Thymus (tissue), 11 donors: ENCODE measurements at regions not wholly inside any gene's neighbourhood (a gene's known extent, or its start where the extent isn't known, plus 50 kb on each side); places are given as distances from the start of the nearest gene placed in this dataset.

Experiments used
- DNase-seq, 9 donors: peaks; one replicate each; pipeline ENCODE4 v3.0.0-alpha.2; 2013; ENCODE audit warnings: low spot score in 9 of 9, low read depth in 6 of 9, missing footprints in 1 of 9
- H3K27ac ChIP-seq, 2 donors: one replicate each; pipeline ENCODE4 v1.5.1; 2013; ENCODE audit warnings: control low read depth in 1 of 2, low read depth in 1 of 2, low read length in 1 of 2, mild to moderate bottlenecking in 1 of 2, moderate library complexity in 1 of 2
- H3K27me3 ChIP-seq, 2 donors: one replicate each; pipeline ENCODE4 v1.5.1; 2013; ENCODE audit warnings: low read length in 1 of 2; ENCODE audit not compliant: control insufficient read depth in 2 of 2, insufficient read depth in 1 of 2
- H3K36me3 ChIP-seq, 2 donors: one replicate each; pipeline ENCODE4 v1.5.1; 2013; ENCODE audit warnings: low read length in 1 of 2, mild to moderate bottlenecking in 1 of 2, moderate library complexity in 1 of 2; ENCODE audit not compliant: control insufficient read depth in 2 of 2, insufficient read depth in 2 of 2
- H3K4me1 ChIP-seq, 2 donors: one replicate each; pipeline ENCODE4 v1.5.1; 2013; ENCODE audit warnings: low read length in 2 of 2; ENCODE audit not compliant: control insufficient read depth in 2 of 2, insufficient read depth in 2 of 2
- H3K4me3 ChIP-seq, 2 donors: one replicate each; pipeline ENCODE4 v1.5.1; 2013; ENCODE audit warnings: low read length in 2 of 2, control low read depth in 1 of 2, mild to moderate bottlenecking in 1 of 2
- H3K9me3 ChIP-seq, 2 donors: one replicate each; pipeline ENCODE4 v1.5.1; 2013; ENCODE audit warnings: low read length in 1 of 2, mild to moderate bottlenecking in 1 of 2; ENCODE audit not compliant: control insufficient read depth in 2 of 2, insufficient read depth in 1 of 2
- WGBS: extraction: QIAGEN DNeasy Blood & Tissue Kit; methylation state at CpG from one replicate; pipeline ENCODE4 v1.1.7; 2013; 5-methylcytosine and 5-hydroxymethylcytosine counted together
- donor health status: healthy.

- WGBS, result 73% methylated on average over 2 of the region's 2 CpGs
- peak in 1 of 9 donors; percentile 12 for DNase-seq
Measured at GRCh38 chr4:151605215-151605614, 155.6 kb downstream of the GATB start.

DNA sequence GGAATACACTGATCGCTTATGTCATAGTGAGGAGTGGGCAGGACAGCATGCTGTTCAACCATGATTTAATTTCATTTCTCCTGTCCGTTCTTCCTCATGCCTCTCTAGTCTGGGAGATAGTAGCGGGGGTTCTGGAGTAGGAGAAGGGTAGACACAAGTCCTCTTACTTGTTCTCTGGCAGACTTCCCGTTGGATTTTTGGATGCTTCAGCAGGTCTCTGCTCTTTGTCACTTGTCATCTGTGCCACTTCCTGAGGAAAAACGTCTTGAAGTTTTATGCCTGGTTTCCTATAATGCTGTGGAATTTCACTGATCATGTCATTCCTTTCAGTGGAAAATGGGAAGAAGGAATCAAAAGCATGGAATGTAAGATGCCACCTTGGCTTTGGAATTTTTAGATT lies 154.7 kb downstream of the GATB start:
- Histone ChIP-seq H3K27me3 (peaks cover 0 to 4% of the 10 kb centered on the region in 2 donors), H3K27ac (no peak overlapping the region), H3K9me3 (no peaks in the 10 kb centered on the region), H3K4me3 (no peak overlapping the region), H3K4me1 (no peaks in the 10 kb centered on the region), H3K36me3 (no peaks in the 10 kb centered on the region)
- DNase-seq, result no peak
- WGBS, result 66% methylated on average over 5 of the region's 5 CpGs

More at GRCh38 chr4:151605215-151605614, 155.6 kb downstream of the GATB start:
- Histone ChIP-seq H3K9me3 (no peaks in the 10 kb centered on the region), H3K4me1 (no peaks in the 10 kb centered on the region), H3K27ac (no peak overlapping the region), H3K27me3 (peaks cover 0 to 4% of the 10 kb centered on the region in 2 donors), H3K4me3 (no peak overlapping the region), H3K36me3 (no peaks in the 10 kb centered on the region)

- Histone ChIP-seq H3K27me3 (peaks cover 0 to 4% of the 10 kb centered on the region in 2 donors), H3K4me1 (no peaks in the 10 kb centered on the region), H3K9me3 (no peaks in the 10 kb centered on the region), H3K27ac (no peak overlapping the region), H3K36me3 (no peaks in the 10 kb centered on the region), H3K4me3 (no peak overlapping the region)
- no peak for DNase-seq
Measured at GRCh38 chr4:151610229-151610628, 150.6 kb downstream of the GATB start.

DNA sequence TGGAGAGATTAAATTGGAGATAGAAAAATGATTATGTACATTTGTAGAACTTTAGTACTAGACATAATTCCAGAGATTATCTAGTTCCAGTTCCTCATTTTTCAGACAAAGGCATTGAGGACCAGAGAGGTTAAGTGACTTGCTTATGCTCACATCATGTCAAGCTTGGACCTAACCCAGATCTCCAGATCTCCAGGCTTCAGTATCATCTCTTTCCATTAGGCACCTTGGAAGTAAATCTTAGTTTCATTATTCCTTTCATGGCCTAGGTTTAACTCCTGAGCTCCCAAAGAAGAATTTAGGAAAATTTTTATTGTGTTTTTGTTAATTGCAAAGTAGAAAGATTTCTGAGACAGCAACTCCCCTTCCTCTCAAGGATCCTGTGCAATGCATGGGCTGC lies 148.8 kb downstream of the GATB start:
- no peak overlapping the region for H3K27ac ChIP-seq
- no peaks in the 10 kb centered on the region for H3K9me3 ChIP-seq
- peaks cover 0 to under 1% of the 10 kb centered on the region in 2 donors for H3K27me3 ChIP-seq
- H3K36me3 ChIP-seq, result no peaks in the 10 kb centered on the region
- H3K4me3 ChIP-seq, result no peak overlapping the region
- H3K4me1 ChIP-seq, result no peaks in the 10 kb centered on the region
- no peak for DNase-seq

- Histone ChIP-seq H3K27ac (no peak overlapping the region), H3K4me3 (no peak overlapping the region), H3K9me3 (no peaks in the 10 kb centered on the region), H3K4me1 (no peaks in the 10 kb centered on the region), H3K27me3 (no peaks in the 10 kb centered on the region), H3K36me3 (no peaks in the 10 kb centered on the region)
- 96% methylated on average over 3 of the region's 3 CpGs for WGBS
- DNase-seq, result no peak
Measured at GRCh38 chr4:151613290-151613689, 147.5 kb downstream of the GATB start.

GRCh38 chr4:151614561-151614960 lies 146.2 kb downstream of the GATB start:
- no peak overlapping the region for H3K4me3 ChIP-seq
- no peaks in the 10 kb centered on the region for H3K4me1 ChIP-seq
- no peaks in the 10 kb centered on the region for H3K27me3 ChIP-seq
- H3K36me3 ChIP-seq, result no peaks in the 10 kb centered on the region
- 75% methylated on average over 2 of the region's 2 CpGs for WGBS
- no peak for DNase-seq
- H3K27ac ChIP-seq, result no peak overlapping the region
- no peaks in the 10 kb centered on the region for H3K9me3 ChIP-seq

- no peak overlapping the region for H3K4me3 ChIP-seq
- WGBS, result 98% methylated on average over 2 of the region's 2 CpGs
Measured at GRCh38 chr4:151618858-151619257, 141.9 kb downstream of the GATB start.

DNA sequence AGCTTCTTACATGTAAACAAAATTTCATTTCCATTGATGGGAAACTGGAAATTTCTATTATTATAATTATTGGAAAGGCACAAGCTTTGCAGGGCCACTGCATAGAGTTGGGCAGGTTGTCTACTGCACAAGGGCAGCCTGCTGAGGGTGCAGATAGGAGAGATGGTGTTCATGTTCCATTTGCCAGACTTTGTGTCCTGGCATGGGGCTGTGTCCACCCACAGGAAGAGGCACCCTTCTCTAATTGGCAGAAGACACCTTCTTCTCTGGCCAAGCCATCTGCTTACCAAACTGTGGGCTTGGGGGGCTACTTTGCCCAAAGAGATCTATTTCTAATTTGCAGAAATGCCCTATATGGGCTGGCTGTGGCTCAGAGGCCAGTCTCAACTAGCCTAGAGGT lies 140.7 kb downstream of the GATB start:
- Histone ChIP-seq H3K27ac (no peak overlapping the region), H3K9me3 (no peaks in the 10 kb centered on the region), H3K4me3 (no peak overlapping the region), H3K27me3 (peaks cover 3 to 13% of the 10 kb centered on the region in 2 donors), H3K4me1 (no peaks in the 10 kb centered on the region), H3K36me3 (no peaks in the 10 kb centered on the region)
- no peak for DNase-seq

More at GRCh38 chr4:151618858-151619257, 141.9 kb downstream of the GATB start:
- H3K9me3 ChIP-seq, result no peaks in the 10 kb centered on the region
- no peak for DNase-seq
- H3K27me3 ChIP-seq, result peaks cover 3 to 4% of the 10 kb centered on the region in 2 donors
- H3K27ac ChIP-seq, result no peak overlapping the region
- H3K36me3 ChIP-seq, result no peaks in the 10 kb centered on the region
- H3K4me1 ChIP-seq, result no peaks in the 10 kb centered on the region
